Upper lobe of left lung (tissue), 4 donors: ENCODE measurements at regions not wholly inside any gene's neighbourhood (a gene's known extent, or its start where the extent isn't known, plus 50 kb on each side); places are given as distances from the start of the nearest gene placed in this dataset.

Experiments used
- CTCF ChIP-seq, 6 experiments: fragments of 450-650 bp in 4 of 6; fragments of 200-600 bp in 2 of 6; sonication (generic) in 2 of 6; IDR thresholded peaks; one replicate each; pipeline ENCODE4 v1.5.1; 2016 to 2019; ENCODE audit warnings: antibody characterized with exemption in 6 of 6
- POLR2A ChIP-seq, 4 donors: fragments of 450-650 bp; IDR thresholded peaks; one replicate each; pipeline ENCODE4 v1.5.1; 2016 to 2017; ENCODE audit warnings: antibody characterized with exemption in 4 of 4, mild to moderate bottlenecking in 2 of 4

- TF ChIP-seq CTCF (IDR thresholded peaks at IDR 0.05), result no peak
- TF ChIP-seq POLR2A (IDR thresholded peaks at IDR 0.05), result no peak
Observed at GRCh38 chr13:106403280-106403679, 132.2 kb downstream of the EFNB2 start.
